GM12875 (cell line): ENCODE measurements at regions not wholly inside any gene's neighbourhood (a gene's known extent, or its start where the extent isn't known, plus 50 kb on each side); places are given as distances from the start of the nearest gene placed in this dataset.

Experiments
- H3K4me3 ChIP-seq: one replicate; pipeline ENCODE4 v1.5.1; 2011; ENCODE audit warnings: low read depth, low read length, control low read depth
- CTCF ChIP-seq: IDR thresholded peaks from 2 replicates; pipeline ENCODE4 v1.5.1; 2011; ENCODE audit warnings: low read depth, mild to moderate bottlenecking, control low read depth, inconsistent platforms, low read length, moderate library complexity, borderline replicate concordance; ENCODE audit not compliant: insufficient read depth

- no peak overlapping the region for H3K4me3 ChIP-seq
- no peak for TF ChIP-seq CTCF
These were observed 113.0 kb downstream of the MMRN1 start for GRCh38 chr4:90007494-90008167.

- no peak overlapping the region for H3K4me3 ChIP-seq
- TF ChIP-seq CTCF, result no peak
These were observed 114.3 kb upstream of the CCSER1 start for GRCh38 chr4:90012918-90013317.

GRCh38 chr4:90024519-90024918 lies 102.7 kb upstream of the CCSER1 start:
- no peak for TF ChIP-seq CTCF
- no peak overlapping the region for H3K4me3 ChIP-seq

- H3K4me3 ChIP-seq, result no peak overlapping the region
- peak; percentile 10; the same call in 1 of the 2 replicates for TF ChIP-seq CTCF
These were observed 101.9 kb upstream of the CCSER1 start for GRCh38 chr4:90025248-90025647.

GRCh38 chr4:90027565-90027964 lies 99.6 kb upstream of the CCSER1 start:
- no peak for TF ChIP-seq CTCF
- no peak overlapping the region for H3K4me3 ChIP-seq

GRCh38 chr4:90028460-90028859 lies 98.7 kb upstream of the CCSER1 start:
- no peak for TF ChIP-seq CTCF
- no peak overlapping the region for H3K4me3 ChIP-seq

GRCh38 chr4:90030202-90030601 lies 97.0 kb upstream of the CCSER1 start:
- H3K4me3 ChIP-seq, result no peak overlapping the region
- no peak for TF ChIP-seq CTCF
